ENCODE measurements at regions not wholly inside any gene's neighbourhood (a gene's known extent, or its start where the extent isn't known, plus 50 kb on each side); places are given as distances from the start of the nearest gene placed in this dataset.

GRCh38 chr14:101122237-101123141 is 219.0 kb upstream of the RTL1 start:
- ChIA-PET POLR2A (ENCODE audit: low non-redundant PET) (no interaction called here), CTCF (interaction anchor here (0.5 kb wide), 1 partner anchor 114 kb away, joined by 3 read pairs; no protein-coding TSS in a partner anchor)
- no peak for DNase-seq (ENCODE audit: low spot score)
- TF ChIP-seq CTCF (conservative IDR thresholded peaks at IDR 0.05; ENCODE audit: low read depth): no peak
- no peak overlapping the region for H3K27ac ChIP-seq

GRCh38 chr14:101123618-101124510 is 220.3 kb upstream of the RTL1 start:
- TF ChIP-seq CTCF (conservative IDR thresholded peaks at IDR 0.05; ENCODE audit: low read depth): no peak
- DNase-seq (ENCODE audit: low spot score): no peak
- POLR2A ChIA-PET (ENCODE audit: low non-redundant PET): no interaction called here
- no peak overlapping the region for H3K27ac ChIP-seq
- CTCF ChIA-PET: interaction anchor here (0.6 kb wide), 1 partner anchor 29 kb away, joined by 3 read pairs; no protein-coding TSS in a partner anchor

- CTCF ChIA-PET: no interaction called here
- POLR2A ChIA-PET (ENCODE audit: low non-redundant PET): no interaction called here
These were observed 221.3 kb upstream of the RTL1 start for GRCh38 chr14:101124815-101125214.

GRCh38 chr14:101125313-101125712 is 221.8 kb upstream of the RTL1 start:
- DNase-seq (ENCODE audit: low spot score): no peak
- no peak for TF ChIP-seq CTCF (conservative IDR thresholded peaks at IDR 0.05; ENCODE audit: low read depth)
- ChIA-PET POLR2A (ENCODE audit: low non-redundant PET) (no interaction called here), CTCF (no interaction called here)
- H3K27ac ChIP-seq: no peak overlapping the region

More at GRCh38 chr14:101124815-101125214, 221.3 kb upstream of the RTL1 start:
- DNase-seq (ENCODE audit: low spot score): no peak
- no peak overlapping the region for H3K27ac ChIP-seq
- no peak for TF ChIP-seq CTCF (conservative IDR thresholded peaks at IDR 0.05; ENCODE audit: low read depth)

- H3K27ac ChIP-seq: no peak overlapping the region
- no peak for DNase-seq (ENCODE audit: low spot score)
- POLR2A ChIA-PET (ENCODE audit: low non-redundant PET): no interaction called here
- no peak for TF ChIP-seq CTCF (conservative IDR thresholded peaks at IDR 0.05; ENCODE audit: low read depth)
- CTCF ChIA-PET: interaction anchor here (0.7 kb wide), 1 partner anchor 220 kb away, joined by 4 read pairs; no protein-coding TSS in a partner anchor
These were observed 222.5 kb upstream of the RTL1 start for GRCh38 chr14:101125719-101126651.

Measured in RWPE1 (cell line).